Epithelial cell of proximal tubule (primary cell): ENCODE measurements at regions not wholly inside any gene's neighbourhood (a gene's known extent, or its start where the extent isn't known, plus 50 kb on each side); places are given as distances from the start of the nearest gene placed in this dataset.
A peak's percentile ranks its signal among the peaks of the same experiment; 100 is the strongest.

ENCODE experiments used
- DNase-seq: peaks from one replicate; pipeline ENCODE4 v3.0.0-alpha.2; 2011; ENCODE audit warnings: low read depth
- H3K4me3 ChIP-seq: 2 replicates; pipeline ENCODE4 v1.5.1; 2011; ENCODE audit warnings: low read depth, mild to moderate bottlenecking, low read length
- CTCF ChIP-seq: conservative IDR thresholded peaks from 2 replicates; pipeline ENCODE4 v1.5.1; 2012; ENCODE audit warnings: low read depth, mild to moderate bottlenecking, low read length

DNA sequence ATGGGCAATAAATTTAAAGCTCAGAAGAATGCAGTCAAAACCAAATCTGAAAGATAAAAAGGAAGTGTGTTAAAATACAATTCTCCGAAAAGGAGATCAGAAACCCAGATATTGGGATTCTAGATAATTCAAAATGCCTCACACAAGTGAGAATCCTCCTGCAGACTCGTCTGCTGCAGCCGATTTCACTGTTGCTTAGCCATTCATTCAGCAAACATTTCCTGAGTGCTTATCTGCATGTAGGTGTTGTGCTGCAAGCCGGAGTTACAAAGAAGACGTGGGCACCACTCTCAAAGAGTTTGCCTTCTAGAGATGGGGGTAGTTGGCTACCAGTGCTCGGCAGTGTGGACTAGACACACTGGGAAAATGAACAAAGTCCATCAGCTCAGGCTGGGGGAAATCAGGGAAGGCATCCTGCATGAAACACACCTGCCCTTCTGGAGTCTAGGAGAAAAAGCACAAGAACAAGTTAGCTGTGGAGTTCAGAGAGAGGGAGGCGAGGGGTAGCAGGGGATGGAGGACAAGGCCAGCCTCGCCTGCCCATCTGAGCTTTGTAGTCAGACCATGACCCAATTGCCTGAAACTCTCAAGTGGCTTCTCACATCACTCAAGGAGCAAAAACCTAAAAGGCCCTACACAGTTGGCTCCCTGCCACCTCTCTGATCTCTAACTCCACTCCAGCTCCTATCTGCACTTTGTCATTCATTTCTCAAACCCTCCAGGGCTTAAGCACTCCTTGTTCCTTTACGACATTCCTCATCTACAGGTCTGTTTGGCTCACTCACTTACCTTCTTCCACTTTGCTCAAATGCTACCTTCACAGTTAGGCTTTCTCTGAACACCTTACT, 310.0 kb upstream of the DDHD1 start:
- no peak overlapping the region for H3K4me3 ChIP-seq
- DNase-seq = peak; percentile 7
- no peak for TF ChIP-seq CTCF

DNA sequence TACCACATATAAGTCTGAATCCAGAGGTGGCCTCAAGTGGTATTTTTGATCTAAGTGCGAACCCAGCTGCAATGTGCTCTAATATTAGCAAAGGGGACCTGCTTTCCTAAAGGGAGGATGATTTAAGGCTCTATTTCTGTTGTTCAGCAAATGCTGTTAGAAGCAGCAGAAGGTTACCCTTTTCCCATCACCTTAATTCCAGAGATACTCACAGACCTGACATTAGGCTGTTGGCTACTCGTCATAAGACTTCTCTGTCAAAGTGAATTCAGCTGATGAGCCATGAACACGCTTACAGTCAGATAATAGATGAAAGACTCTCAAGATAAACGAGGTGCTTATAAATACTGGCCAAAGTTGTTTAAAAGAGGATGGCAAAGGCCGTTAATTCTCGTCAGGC, 308.7 kb upstream of the DDHD1 start:
- no peak for DNase-seq
- no peak for TF ChIP-seq CTCF
- no peak overlapping the region for H3K4me3 ChIP-seq

- no peak overlapping the region for H3K4me3 ChIP-seq
- TF ChIP-seq CTCF = no peak
- no peak for DNase-seq
These were observed 307.4 kb upstream of the DDHD1 start for GRCh38 chr14:53460544-53460943.

- peak; percentile 47 for DNase-seq
- TF ChIP-seq CTCF = no peak
- H3K4me3 ChIP-seq = no peak overlapping the region
These were observed 305.3 kb upstream of the DDHD1 start for GRCh38 chr14:53458368-53458814.

- no peak for DNase-seq
These were observed 303.8 kb upstream of the DDHD1 start for GRCh38 chr14:53456931-53457330.

DNA sequence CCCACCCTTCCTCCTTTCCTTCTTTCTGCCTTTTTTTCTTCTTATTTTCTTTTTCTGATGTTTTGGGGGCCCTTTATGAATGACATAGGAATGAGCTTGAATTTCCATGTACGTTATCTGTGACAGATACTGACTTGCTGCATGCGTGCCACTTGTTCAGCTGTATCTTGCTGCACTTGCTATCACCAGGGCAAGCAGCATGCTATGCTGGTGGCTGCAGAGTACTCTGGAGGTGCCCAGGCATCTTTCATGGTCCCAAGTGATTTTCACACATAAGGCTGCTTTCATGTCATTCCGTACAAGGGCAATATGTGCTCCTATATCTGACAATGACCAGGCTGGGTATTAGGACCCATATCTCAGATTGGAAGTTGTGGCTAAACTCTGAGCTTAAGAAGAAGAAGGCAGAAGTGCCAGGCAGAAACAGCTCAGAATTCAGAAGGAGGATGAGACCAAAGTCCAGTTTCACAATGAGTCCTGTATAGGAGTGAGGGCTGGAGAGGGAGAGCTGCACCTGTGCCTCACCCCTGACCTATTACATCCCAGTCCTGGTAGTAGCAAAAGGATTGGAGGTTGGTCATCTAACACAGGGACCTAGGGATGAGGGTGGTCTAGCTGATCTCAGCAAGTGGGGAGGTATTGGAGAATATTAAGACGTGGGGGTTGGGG, 299.0 kb upstream of the DDHD1 start:
- DNase-seq = no peak
- no peak for TF ChIP-seq CTCF
- H3K4me3 ChIP-seq = no peak overlapping the region

More at GRCh38 chr14:53456931-53457330, 303.8 kb upstream of the DDHD1 start:
- TF ChIP-seq CTCF = no peak
- no peak overlapping the region for H3K4me3 ChIP-seq

DNA sequence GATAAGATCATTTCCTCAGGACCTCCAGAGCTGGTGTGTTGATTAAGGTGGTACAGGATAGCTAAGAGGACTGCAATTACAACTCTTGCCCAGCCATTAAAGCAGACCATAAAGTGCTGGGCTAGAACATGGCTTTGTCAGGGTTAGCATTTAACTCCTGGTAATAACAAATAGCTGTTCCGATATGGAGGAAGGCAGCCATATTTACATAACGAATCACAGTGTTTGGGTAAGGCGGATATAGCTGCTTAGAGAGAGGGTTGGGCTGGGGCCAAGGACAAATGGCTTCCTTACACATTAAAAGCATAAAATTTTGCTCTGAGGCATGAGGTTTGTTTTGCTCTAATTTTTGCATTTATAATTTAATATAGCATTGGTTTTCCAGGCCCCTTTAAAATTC, 297.7 kb upstream of the DDHD1 start:
- no peak for DNase-seq
- no peak overlapping the region for H3K4me3 ChIP-seq

More for the DNA sequence above, 297.7 kb upstream of the DDHD1 start:
- TF ChIP-seq CTCF = no peak
